IPS-15b (cell line): ENCODE measurements at regions not wholly inside any gene's neighbourhood (a gene's known extent, or its start where the extent isn't known, plus 50 kb on each side); places are given as distances from the start of the nearest gene placed in this dataset.

Experiments
- H3K27me3 ChIP-seq: one replicate; pipeline ENCODE4 v1.6.1; 2013; ENCODE audit warnings: low read length; ENCODE audit not compliant: control insufficient read depth, insufficient read depth
- H3K36me3 ChIP-seq: one replicate; pipeline ENCODE4 v1.6.1; 2013; ENCODE audit warnings: low read length; ENCODE audit not compliant: control insufficient read depth, insufficient read depth
- H3K4me1 ChIP-seq: one replicate; pipeline ENCODE4 v1.6.1; 2013; ENCODE audit warnings: mild to moderate bottlenecking, low read length; ENCODE audit not compliant: control insufficient read depth, insufficient read depth
- H3K4me3 ChIP-seq: one replicate; pipeline ENCODE4 v1.5.1; 2013; ENCODE audit warnings: low read depth, low read length
- H3K9ac ChIP-seq: one replicate; pipeline ENCODE4 v1.6.1; 2013; ENCODE audit warnings: low read depth, mild to moderate bottlenecking, low read length
- H3K9me3 ChIP-seq: one replicate; pipeline ENCODE4 v1.6.1; 2013; ENCODE audit warnings: mild to moderate bottlenecking, low read length; ENCODE audit not compliant: control insufficient read depth, insufficient read depth

GRCh38 chr19:31572102-31572975 lies 223.1 kb upstream of the TSHZ3 start:
- H3K4me3 ChIP-seq, result no peak overlapping the region
- no peaks in the 10 kb centered on the region for H3K9me3 ChIP-seq
- H3K4me1 ChIP-seq, result no peaks in the 10 kb centered on the region
- H3K36me3 ChIP-seq, result no peaks in the 10 kb centered on the region
- H3K9ac ChIP-seq, result no peak overlapping the region
- no peaks in the 10 kb centered on the region for H3K27me3 ChIP-seq

- Histone ChIP-seq H3K9ac (no peak overlapping the region), H3K4me1 (no peaks in the 10 kb centered on the region), H3K9me3 (no peaks in the 10 kb centered on the region), H3K27me3 (no peaks in the 10 kb centered on the region), H3K4me3 (no peak overlapping the region), H3K36me3 (no peaks in the 10 kb centered on the region)
Measured at GRCh38 chr19:31572976-31573298, 223.7 kb upstream of the TSHZ3 start.

GRCh38 chr19:31574251-31574973 lies 225.2 kb upstream of the TSHZ3 start:
- Histone ChIP-seq H3K4me1 (no peaks in the 10 kb centered on the region), H3K27me3 (no peaks in the 10 kb centered on the region), H3K4me3 (no peak overlapping the region), H3K9ac (no peak overlapping the region), H3K9me3 (no peaks in the 10 kb centered on the region), H3K36me3 (no peaks in the 10 kb centered on the region)

GRCh38 chr19:31575846-31576335 lies 226.7 kb upstream of the TSHZ3 start:
- no peaks in the 10 kb centered on the region for H3K27me3 ChIP-seq
- H3K4me3 ChIP-seq, result no peak overlapping the region
- H3K4me1 ChIP-seq, result no peaks in the 10 kb centered on the region
- H3K9ac ChIP-seq, result no peak overlapping the region
- no peaks in the 10 kb centered on the region for H3K9me3 ChIP-seq
- no peaks in the 10 kb centered on the region for H3K36me3 ChIP-seq

- H3K4me3 ChIP-seq, result no peak overlapping the region
Measured at GRCh38 chr19:31578326-31578725, 229.1 kb upstream of the TSHZ3 start.

GRCh38 chr19:31583148-31583547 lies 233.9 kb upstream of the TSHZ3 start:
- Histone ChIP-seq H3K9ac (no peak overlapping the region), H3K4me1 (no peaks in the 10 kb centered on the region)

More at GRCh38 chr19:31578326-31578725, 229.1 kb upstream of the TSHZ3 start:
- H3K36me3 ChIP-seq, result no peaks in the 10 kb centered on the region
- no peak overlapping the region for H3K9ac ChIP-seq
- H3K9me3 ChIP-seq, result no peaks in the 10 kb centered on the region
- no peaks in the 10 kb centered on the region for H3K27me3 ChIP-seq
- H3K4me1 ChIP-seq, result no peaks in the 10 kb centered on the region

GRCh38 chr19:31586282-31586681 lies 237.0 kb upstream of the TSHZ3 start:
- Histone ChIP-seq H3K9me3 (no peaks in the 10 kb centered on the region), H3K4me1 (no peaks in the 10 kb centered on the region), H3K9ac (no peak overlapping the region), H3K4me3 (no peak overlapping the region), H3K36me3 (no peaks in the 10 kb centered on the region), H3K27me3 (no peaks in the 10 kb centered on the region)

More at GRCh38 chr19:31583148-31583547, 233.9 kb upstream of the TSHZ3 start:
- H3K27me3 ChIP-seq, result no peaks in the 10 kb centered on the region
- H3K36me3 ChIP-seq, result no peaks in the 10 kb centered on the region
- no peaks in the 10 kb centered on the region for H3K9me3 ChIP-seq
- H3K4me3 ChIP-seq, result no peak overlapping the region

- Histone ChIP-seq H3K4me1 (no peaks in the 10 kb centered on the region), H3K9ac (no peak overlapping the region), H3K9me3 (no peaks in the 10 kb centered on the region), H3K4me3 (no peak overlapping the region), H3K27me3 (no peaks in the 10 kb centered on the region), H3K36me3 (no peaks in the 10 kb centered on the region)
Measured at GRCh38 chr19:31589109-31589508, 239.9 kb upstream of the TSHZ3 start.

GRCh38 chr19:31591258-31591657 lies 242.0 kb upstream of the TSHZ3 start:
- no peaks in the 10 kb centered on the region for H3K36me3 ChIP-seq
- no peaks in the 10 kb centered on the region for H3K9me3 ChIP-seq
- H3K9ac ChIP-seq, result no peak overlapping the region
- H3K27me3 ChIP-seq, result no peaks in the 10 kb centered on the region
- H3K4me1 ChIP-seq, result no peaks in the 10 kb centered on the region
- no peak overlapping the region for H3K4me3 ChIP-seq

- H3K4me1 ChIP-seq, result no peaks in the 10 kb centered on the region
- H3K9ac ChIP-seq, result no peak overlapping the region
- no peaks in the 10 kb centered on the region for H3K9me3 ChIP-seq
- H3K4me3 ChIP-seq, result no peak overlapping the region
- H3K36me3 ChIP-seq, result no peaks in the 10 kb centered on the region
- H3K27me3 ChIP-seq, result no peaks in the 10 kb centered on the region
Measured at GRCh38 chr19:31592456-31592855, 243.2 kb upstream of the TSHZ3 start.

- Histone ChIP-seq H3K4me1 (no peaks in the 10 kb centered on the region), H3K4me3 (no peak overlapping the region), H3K27me3 (no peaks in the 10 kb centered on the region), H3K9me3 (no peaks in the 10 kb centered on the region), H3K9ac (no peak overlapping the region), H3K36me3 (no peaks in the 10 kb centered on the region)
Measured at GRCh38 chr19:31594701-31595100, 245.5 kb upstream of the TSHZ3 start.

GRCh38 chr19:31595521-31595920 lies 246.3 kb upstream of the TSHZ3 start:
- no peaks in the 10 kb centered on the region for H3K9me3 ChIP-seq
- no peaks in the 10 kb centered on the region for H3K36me3 ChIP-seq
- H3K4me1 ChIP-seq, result no peaks in the 10 kb centered on the region
- H3K27me3 ChIP-seq, result no peaks in the 10 kb centered on the region
- H3K9ac ChIP-seq, result no peak overlapping the region
- H3K4me3 ChIP-seq, result no peak overlapping the region
